ENCODE measurements at regions not wholly inside any gene's neighbourhood (a gene's known extent, or its start where the extent isn't known, plus 50 kb on each side); places are given as distances from the start of the nearest gene placed in this dataset.

- SMC1A ChIA-PET (ENCODE audit: uncharacterized antibody, unreplicated experiment) = no interaction called here
- Histone ChIP-seq H3K9me3 (replicated peaks; ENCODE audit: control insufficient read depth, insufficient read depth, low read length) (no peaks in the 10 kb centered on the region; the same call in 2 of the 3 replicates), H3K36me3 (ENCODE audit: control insufficient read depth in 2 of 2, insufficient read depth in 2 of 2, low read length in 1 of 2) (no peaks in the 10 kb centered on the region), H4K20me1 (ENCODE audit: control insufficient read depth, insufficient read depth) (no peaks in the 10 kb centered on the region), H3K9ac (ENCODE audit: control insufficient read depth, insufficient read depth, low read length) (no peak overlapping the region), H3K27me3 (replicated peaks in 1 of 2; ENCODE audit: control insufficient read depth in 2 of 2, insufficient read depth in 2 of 2, low read length in 1 of 2) (no peaks in the 10 kb centered on the region), H3K4me3 (no peak overlapping the region), H2AFZ (ENCODE audit: control insufficient read depth, low read depth, low read length) (no peak overlapping the region), H3K79me2 (ENCODE audit: control insufficient read depth, insufficient read depth, low read length) (no peaks in the 10 kb centered on the region), H3K27ac (ENCODE audit: control insufficient read depth, insufficient read depth) (no peak overlapping the region), H3K4me1 (ENCODE audit: control insufficient read depth, insufficient read depth, low read length) (no peaks in the 10 kb centered on the region), H3K4me2 (ENCODE audit: control insufficient read depth, insufficient read depth) (no peak overlapping the region)
- CTCF ChIA-PET = no interaction called here
- ATAC-seq (no peak), DNase-seq (ENCODE audit: low read depth, low spot score) (no peak), FAIRE-seq (no peak)
- in situ Hi-C loops (cut with MboI) (no loop called here), intact Hi-C loops (cut with micrococcal nuclease; ENCODE audit: unreplicated experiment) (no loop called here)
- RAD21 ChIA-PET (ENCODE audit: unreplicated experiment) = no interaction called here
- BruUV-seq (replicated peaks) = no TSS peak
- 36% methylated on average over 6 of the region's 6 CpGs for WGBS (ENCODE audit: insufficient coverage, insufficient replicate concordance, low lambda C conversion rate, missing lambda C conversion rate)
- POLR2A ChIA-PET = no interaction called here
- no peak for TF ChIP-seq EZH2 (IDR thresholded peaks at IDR 0.05; ENCODE audit: borderline replicate concordance, control insufficient read depth, low read depth, low read length)
- no peak for TF ChIP-seq ZSCAN29 (IDR thresholded peaks at IDR 0.05)
- no peak for TF ChIP-seq STAT1 (conservative IDR thresholded peaks at IDR 0.05)
- TF ChIP-seq SRF (IDR thresholded peaks at IDR 0.05; ENCODE audit: low read depth in 2 of 2, low read length in 2 of 2) = no peak
- TF ChIP-seq NFIC (IDR thresholded peaks at IDR 0.05; ENCODE audit: low read depth, low read length) = no peak
- TF ChIP-seq CHD4 (IDR thresholded peaks at IDR 0.05) = no peak
- TF ChIP-seq ATF2 (IDR thresholded peaks at IDR 0.05; ENCODE audit: low read length) = no peak
- no peak for TF ChIP-seq JUND (IDR thresholded peaks at IDR 0.05; ENCODE audit: low read depth, low read length)
Observed at GRCh38 chr15:47293466-47294162, 423.7 kb upstream of the SEMA6D start.

Data from GM12878 (cell line).